WTC11 (cell line): ENCODE measurements at regions not wholly inside any gene's neighbourhood (a gene's known extent, or its start where the extent isn't known, plus 50 kb on each side); places are given as distances from the start of the nearest gene placed in this dataset.

Experiments
- CREB1 ChIP-seq: sonication (generic); formaldehyde crosslinking; IDR thresholded peaks from 2 replicates; pipeline ENCODE4 v1.8.0; 2023; ENCODE audit warnings: mild to moderate bottlenecking, missing genetic modification reagents
- CREM ChIP-seq: sonication (generic); formaldehyde crosslinking; IDR thresholded peaks from 2 replicates; pipeline ENCODE4 v1.8.1; 2022; ENCODE audit warnings: mild to moderate bottlenecking, missing genetic modification reagents, moderate library complexity
- CTCF ChIP-seq: fragments of 200-600 bp; IDR thresholded peaks from 2 replicates; pipeline ENCODE4 v1.8.0; 2022; ENCODE audit warnings: antibody characterized with exemption
- FOXP1 ChIP-seq: sonication (generic); formaldehyde crosslinking; IDR thresholded peaks from 2 replicates; pipeline ENCODE4 v1.8.0; 2022; ENCODE audit warnings: missing genetic modification reagents, mild to moderate bottlenecking, moderate library complexity, borderline replicate concordance
- IRF2 ChIP-seq: sonication (generic); formaldehyde crosslinking; IDR thresholded peaks from 2 replicates; pipeline ENCODE4 v1.8.0; 2022; ENCODE audit warnings: low read depth, missing genetic modification reagents, borderline replicate concordance
- JUN ChIP-seq: sonication (generic); formaldehyde crosslinking; IDR thresholded peaks from 2 replicates; pipeline ENCODE4 v1.8.0; 2023; ENCODE audit warnings: mild to moderate bottlenecking, missing genetic modification reagents
- MAX ChIP-seq: sonication (generic); formaldehyde crosslinking; IDR thresholded peaks from 2 replicates; pipeline ENCODE4 v1.8.0; 2022; ENCODE audit warnings: mild to moderate bottlenecking, missing genetic modification reagents
- NR1H2 ChIP-seq: sonication (generic); formaldehyde crosslinking; IDR thresholded peaks from 2 replicates; pipeline ENCODE4 v1.9.0; 2021; ENCODE audit warnings: mild to moderate bottlenecking, moderate library complexity, missing genetic modification reagents
- NR3C1 ChIP-seq: sonication (generic); formaldehyde crosslinking; conservative IDR thresholded peaks from 2 replicates; pipeline ENCODE4 v1.8.1; 2023; ENCODE audit warnings: low read depth, mild to moderate bottlenecking, missing genetic modification reagents
- ZNF121 ChIP-seq: sonication (generic); formaldehyde crosslinking; IDR thresholded peaks from 2 replicates; pipeline ENCODE4 v1.8.0; 2023; ENCODE audit warnings: missing genetic modification reagents
- ZNF263 ChIP-seq: sonication (generic); formaldehyde crosslinking; IDR thresholded peaks from 2 replicates; pipeline ENCODE4 v1.8.1; 2022; ENCODE audit warnings: low read depth, mild to moderate bottlenecking, moderate library complexity, missing genetic modification reagents
- TF ChIP-seq, protein P1 (sequence below): sonication (generic); formaldehyde crosslinking; IDR thresholded peaks from 2 replicates; pipeline ENCODE4 v1.8.0; 2022; ENCODE audit warnings: missing genetic modification reagents
- TF ChIP-seq, protein P2 (sequence below): sonication (generic); formaldehyde crosslinking; IDR thresholded peaks from 2 replicates; pipeline ENCODE4 v1.8.1; 2023; ENCODE audit warnings: mild to moderate bottlenecking, missing genetic modification reagents, moderate library complexity
- TF ChIP-seq, protein P3 (sequence below): sonication (generic); formaldehyde crosslinking; IDR thresholded peaks from 2 replicates; pipeline ENCODE4 v1.8.0; 2022; ENCODE audit warnings: mild to moderate bottlenecking, missing genetic modification reagents

GRCh38 chr4:17328141-17328815 is 183.6 kb downstream of the QDPR start:
- TF ChIP-seq CTCF (no peak), IRF2 (CRISPR knock-in tag) (no peak), NR1H2 (no peak), NR3C1 (CRISPR knock-in tag) (no peak), ZNF121 (CRISPR knock-in tag) (no peak), FOXP1 (CRISPR knock-in tag) (no peak), CREM (CRISPR knock-in tag) (no peak), JUN (CRISPR knock-in tag) (no peak), MAX (CRISPR knock-in tag) (no peak), CREB1 (CRISPR knock-in tag) (no peak), ZNF263 (CRISPR knock-in tag) (no peak)
- TF ChIP-seq, protein P1, sequence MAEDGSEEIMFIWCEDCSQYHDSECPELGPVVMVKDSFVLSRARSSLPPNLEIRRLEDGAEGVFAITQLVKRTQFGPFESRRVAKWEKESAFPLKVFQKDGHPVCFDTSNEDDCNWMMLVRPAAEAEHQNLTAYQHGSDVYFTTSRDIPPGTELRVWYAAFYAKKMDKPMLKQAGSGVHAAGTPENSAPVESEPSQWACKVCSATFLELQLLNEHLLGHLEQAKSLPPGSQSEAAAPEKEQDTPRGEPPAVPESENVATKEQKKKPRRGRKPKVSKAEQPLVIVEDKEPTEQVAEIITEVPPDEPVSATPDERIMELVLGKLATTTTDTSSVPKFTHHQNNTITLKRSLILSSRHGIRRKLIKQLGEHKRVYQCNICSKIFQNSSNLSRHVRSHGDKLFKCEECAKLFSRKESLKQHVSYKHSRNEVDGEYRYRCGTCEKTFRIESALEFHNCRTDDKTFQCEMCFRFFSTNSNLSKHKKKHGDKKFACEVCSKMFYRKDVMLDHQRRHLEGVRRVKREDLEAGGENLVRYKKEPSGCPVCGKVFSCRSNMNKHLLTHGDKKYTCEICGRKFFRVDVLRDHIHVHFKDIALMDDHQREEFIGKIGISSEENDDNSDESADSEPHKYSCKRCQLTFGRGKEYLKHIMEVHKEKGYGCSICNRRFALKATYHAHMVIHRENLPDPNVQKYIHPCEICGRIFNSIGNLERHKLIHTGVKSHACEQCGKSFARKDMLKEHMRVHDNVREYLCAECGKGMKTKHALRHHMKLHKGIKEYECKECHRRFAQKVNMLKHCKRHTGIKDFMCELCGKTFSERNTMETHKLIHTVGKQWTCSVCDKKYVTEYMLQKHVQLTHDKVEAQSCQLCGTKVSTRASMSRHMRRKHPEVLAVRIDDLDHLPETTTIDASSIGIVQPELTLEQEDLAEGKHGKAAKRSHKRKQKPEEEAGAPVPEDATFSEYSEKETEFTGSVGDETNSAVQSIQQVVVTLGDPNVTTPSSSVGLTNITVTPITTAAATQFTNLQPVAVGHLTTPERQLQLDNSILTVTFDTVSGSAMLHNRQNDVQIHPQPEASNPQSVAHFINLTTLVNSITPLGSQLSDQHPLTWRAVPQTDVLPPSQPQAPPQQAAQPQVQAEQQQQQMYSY (CRISPR knock-in tag), result no peak
- TF ChIP-seq, protein P2, sequence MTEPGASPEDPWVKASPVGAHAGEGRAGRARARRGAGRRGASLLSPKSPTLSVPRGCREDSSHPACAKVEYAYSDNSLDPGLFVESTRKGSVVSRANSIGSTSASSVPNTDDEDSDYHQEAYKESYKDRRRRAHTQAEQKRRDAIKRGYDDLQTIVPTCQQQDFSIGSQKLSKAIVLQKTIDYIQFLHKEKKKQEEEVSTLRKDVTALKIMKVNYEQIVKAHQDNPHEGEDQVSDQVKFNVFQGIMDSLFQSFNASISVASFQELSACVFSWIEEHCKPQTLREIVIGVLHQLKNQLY (CRISPR knock-in tag), result no peak
- TF ChIP-seq, protein P3, sequence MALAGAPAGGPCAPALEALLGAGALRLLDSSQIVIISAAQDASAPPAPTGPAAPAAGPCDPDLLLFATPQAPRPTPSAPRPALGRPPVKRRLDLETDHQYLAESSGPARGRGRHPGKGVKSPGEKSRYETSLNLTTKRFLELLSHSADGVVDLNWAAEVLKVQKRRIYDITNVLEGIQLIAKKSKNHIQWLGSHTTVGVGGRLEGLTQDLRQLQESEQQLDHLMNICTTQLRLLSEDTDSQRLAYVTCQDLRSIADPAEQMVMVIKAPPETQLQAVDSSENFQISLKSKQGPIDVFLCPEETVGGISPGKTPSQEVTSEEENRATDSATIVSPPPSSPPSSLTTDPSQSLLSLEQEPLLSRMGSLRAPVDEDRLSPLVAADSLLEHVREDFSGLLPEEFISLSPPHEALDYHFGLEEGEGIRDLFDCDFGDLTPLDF (CRISPR knock-in tag), result no peak
